CD14-positive monocyte (primary cell): ENCODE measurements at regions not wholly inside any gene's neighbourhood (a gene's known extent, or its start where the extent isn't known, plus 50 kb on each side); places are given as distances from the start of the nearest gene placed in this dataset.

Experiments
- DNase-seq, 3 donors: peaks; one replicate each; pipeline ENCODE4 v3.0.0-alpha.2; 2011 to 2022
- H2AFZ ChIP-seq: 2 replicates; pipeline ENCODE4 v1.6.0; 2012; ENCODE audit warnings: mild to moderate bottlenecking, low read depth, low read length, inconsistent platforms; ENCODE audit not compliant: insufficient read depth, poor library complexity, severe bottlenecking
- H3K27ac ChIP-seq, 2 donors: 1 replicate in 1 of 2; 2 replicates in 1 of 2; pipeline ENCODE4 v1.5.1; 2012 to 2013; ENCODE audit warnings: low read length in 2 of 2, control low read depth in 1 of 2, inconsistent platforms in 1 of 2, low read depth in 1 of 2, mild to moderate bottlenecking in 1 of 2
- H3K27me3 ChIP-seq, 2 donors: one replicate each; pipeline versions ENCODE4 v1.6.0 to v1.6.1; 2011 to 2013; ENCODE audit warnings: low read length in 2 of 2; ENCODE audit not compliant: control insufficient read depth in 2 of 2, insufficient read depth in 2 of 2
- H3K36me3 ChIP-seq, 2 donors: replicated peaks in 1 of 2; 1 replicate in 1 of 2; 2 replicates in 1 of 2; pipeline versions ENCODE4 v1.5.1 to v1.6.1; 2012 to 2013; ENCODE audit warnings: low read length in 2 of 2, control low read depth in 1 of 2, inconsistent platforms in 1 of 2, mild to moderate bottlenecking in 1 of 2; ENCODE audit not compliant: insufficient read depth in 2 of 2, control insufficient read depth in 1 of 2
- H3K4me1 ChIP-seq, 2 donors: 1 replicate in 1 of 2; 2 replicates in 1 of 2; pipeline versions ENCODE4 v1.5.1 to v1.6.1; 2012 to 2013; ENCODE audit warnings: low read length in 2 of 2, control low read depth in 1 of 2, inconsistent platforms in 1 of 2, mild to moderate bottlenecking in 1 of 2, moderate library complexity in 1 of 2; ENCODE audit not compliant: insufficient read depth in 2 of 2, control insufficient read depth in 1 of 2
- H3K4me2 ChIP-seq: replicated peaks from 2 replicates; pipeline ENCODE3; 2012; ENCODE audit warnings: low read length, moderate library complexity, mild to moderate bottlenecking; ENCODE audit not compliant: poor library complexity, severe bottlenecking; ENCODE audit errors: extremely low read depth
- H3K4me3 ChIP-seq, 3 experiments: fragments of 200-600 bp in 1 of 3; sonication (generic) in 1 of 3; replicated peaks in 1 of 3; 1 replicate in 2 of 3; 2 replicates in 1 of 3; pipeline ENCODE4 v1.5.1; 2011 to 2013; ENCODE audit warnings: low read length in 3 of 3, mild to moderate bottlenecking in 3 of 3, control low read depth in 2 of 3, low read depth in 2 of 3, inconsistent platforms in 1 of 3, moderate library complexity in 1 of 3
- H3K79me2 ChIP-seq: 2 replicates; pipeline ENCODE4 v1.6.0; 2012; ENCODE audit warnings: mild to moderate bottlenecking, control low read depth, inconsistent platforms, low read length, moderate library complexity; ENCODE audit not compliant: insufficient read depth
- H3K9ac ChIP-seq: 2 replicates; pipeline ENCODE4 v1.6.0; 2017; ENCODE audit warnings: low read length, mild to moderate bottlenecking; ENCODE audit not compliant: insufficient read depth, poor library complexity, severe bottlenecking
- H3K9me3 ChIP-seq, 2 donors: replicated peaks in 1 of 2; 1 replicate in 1 of 2; 2 replicates in 1 of 2; pipeline versions ENCODE4 v1.5.1 to v1.6.1; 2012 to 2013; ENCODE audit warnings: low read length in 2 of 2, control low read depth in 1 of 2; ENCODE audit not compliant: control insufficient read depth in 1 of 2, insufficient read depth in 1 of 2
- H4K20me1 ChIP-seq: 2 replicates; pipeline ENCODE4 v1.6.0; 2012; ENCODE audit warnings: mild to moderate bottlenecking, low read length, control low read depth, moderate library complexity; ENCODE audit not compliant: insufficient read depth
- H3K27ac Mint-ChIP-seq, 7 donors: one replicate each; pipeline ENCODE4 v1.8.0; 2020; ENCODE audit warnings: mild to moderate bottlenecking in 7 of 7, mixed read lengths in 7 of 7, moderate library complexity in 6 of 7, inconsistent platforms in 2 of 7
- H3K27me3 Mint-ChIP-seq, 3 donors: one replicate each; pipeline ENCODE4 v1.8.0; 2021 to 2022; ENCODE audit warnings: low read depth in 3 of 3, mild to moderate bottlenecking in 3 of 3, mixed read lengths in 3 of 3, moderate library complexity in 3 of 3, inconsistent platforms in 1 of 3
- H3K36me3 Mint-ChIP-seq, 2 donors: one replicate each; pipeline ENCODE4 v1.8.0; 2020; ENCODE audit warnings: mixed read lengths in 2 of 2, inconsistent platforms in 1 of 2, mild to moderate bottlenecking in 1 of 2
- H3K4me1 Mint-ChIP-seq: one replicate; pipeline ENCODE4 v1.8.0; 2020; ENCODE audit warnings: mild to moderate bottlenecking, mixed read lengths
- H3K4me3 Mint-ChIP-seq, 2 donors: one replicate each; pipeline ENCODE4 v1.8.0; 2020; ENCODE audit warnings: mild to moderate bottlenecking in 2 of 2, mixed read lengths in 2 of 2, moderate library complexity in 1 of 2
- H3K9me3 Mint-ChIP-seq, 7 donors: one replicate each; pipeline ENCODE4 v1.8.0; 2020 to 2022; ENCODE audit warnings: mixed read lengths in 7 of 7, mild to moderate bottlenecking in 6 of 7, moderate library complexity in 6 of 7, inconsistent platforms in 2 of 7
- CTCF ChIP-seq: fragments of 200-600 bp; IDR thresholded peaks from one replicate; pipeline ENCODE4 v1.8.0; 2022; ENCODE audit warnings: antibody characterized with exemption, mild to moderate bottlenecking
- WGBS: methylation state at CpG from one replicate; pipeline ENCODE4 v1.1.5; 2013; ENCODE audit warnings: missing lambda C conversion rate; ENCODE audit not compliant: insufficient coverage; 5-methylcytosine and 5-hydroxymethylcytosine counted together
- intact Hi-C, 2 donors: fragments of 100-400 bp; cut with micrococcal nuclease; formaldehyde crosslinking; loops; one replicate each; pipeline versions ENCODE4 v1.15.0 to v1.15.1; 2023

GRCh38 chr6:63097222-63097621, 114.0 kb upstream of the FKBP1C start:
- Mint-ChIP-seq H3K27ac (no peak overlapping the region), H3K27me3 (peaks cover 0 to 2% (median 0%) of the 10 kb centered on the region in 3 donors), H3K4me3 (no peak overlapping the region), H3K9me3 (peaks cover 0 to 5% (median 2%) of the 10 kb centered on the region in 7 donors), H3K4me1 (no peaks in the 10 kb centered on the region), H3K36me3 (no peaks in the 10 kb centered on the region)
- Histone ChIP-seq H3K27me3 (no peaks in the 10 kb centered on the region), H3K9ac (no peak overlapping the region), H3K4me3 (no peak overlapping the region), H3K4me1 (no peaks in the 10 kb centered on the region), H3K27ac (no peak overlapping the region), H3K79me2 (no peaks in the 10 kb centered on the region), H3K9me3 (no peaks in the 10 kb centered on the region), H4K20me1 (no peaks in the 10 kb centered on the region), H3K4me2 (no peak overlapping the region), H3K36me3 (no peaks in the 10 kb centered on the region), H2AFZ (no peak overlapping the region)
- no peak for TF ChIP-seq CTCF
- DNase-seq, result no peak
- intact Hi-C loops, result no loop called here
- no CpG with 5 or more reads among the region's 1 CpG for WGBS

- H3K27ac Mint-ChIP-seq, result no peak overlapping the region
- Histone ChIP-seq H3K4me3 (no peak overlapping the region), H2AFZ (no peak overlapping the region), H3K9ac (no peak overlapping the region), H3K4me1 (no peaks in the 10 kb centered on the region), H3K9me3 (no peaks in the 10 kb centered on the region), H3K4me2 (no peak overlapping the region), H3K27me3 (no peaks in the 10 kb centered on the region), H4K20me1 (no peaks in the 10 kb centered on the region), H3K27ac (no peak overlapping the region), H3K79me2 (no peaks in the 10 kb centered on the region), H3K36me3 (no peaks in the 10 kb centered on the region)
- WGBS, result no CpG with 5 or more reads among the region's 4 CpGs
- TF ChIP-seq CTCF, result no peak
- intact Hi-C loops, result no loop called here
- H3K36me3 Mint-ChIP-seq, result no peaks in the 10 kb centered on the region
- H3K9me3 Mint-ChIP-seq, result peaks cover 0 to 5% (median 2%) of the 10 kb centered on the region in 7 donors
- DNase-seq, result no peak
- H3K27me3 Mint-ChIP-seq, result peaks cover 0 to 2% (median 0%) of the 10 kb centered on the region in 3 donors
- no peak overlapping the region for H3K4me3 Mint-ChIP-seq
- H3K4me1 Mint-ChIP-seq, result no peaks in the 10 kb centered on the region
Measured at GRCh38 chr6:63098789-63099188, 112.5 kb upstream of the FKBP1C start.
